ENCODE measurements at regions not wholly inside any gene's neighbourhood (a gene's known extent, or its start where the extent isn't known, plus 50 kb on each side); places are given as distances from the start of the nearest gene placed in this dataset.

DNA sequence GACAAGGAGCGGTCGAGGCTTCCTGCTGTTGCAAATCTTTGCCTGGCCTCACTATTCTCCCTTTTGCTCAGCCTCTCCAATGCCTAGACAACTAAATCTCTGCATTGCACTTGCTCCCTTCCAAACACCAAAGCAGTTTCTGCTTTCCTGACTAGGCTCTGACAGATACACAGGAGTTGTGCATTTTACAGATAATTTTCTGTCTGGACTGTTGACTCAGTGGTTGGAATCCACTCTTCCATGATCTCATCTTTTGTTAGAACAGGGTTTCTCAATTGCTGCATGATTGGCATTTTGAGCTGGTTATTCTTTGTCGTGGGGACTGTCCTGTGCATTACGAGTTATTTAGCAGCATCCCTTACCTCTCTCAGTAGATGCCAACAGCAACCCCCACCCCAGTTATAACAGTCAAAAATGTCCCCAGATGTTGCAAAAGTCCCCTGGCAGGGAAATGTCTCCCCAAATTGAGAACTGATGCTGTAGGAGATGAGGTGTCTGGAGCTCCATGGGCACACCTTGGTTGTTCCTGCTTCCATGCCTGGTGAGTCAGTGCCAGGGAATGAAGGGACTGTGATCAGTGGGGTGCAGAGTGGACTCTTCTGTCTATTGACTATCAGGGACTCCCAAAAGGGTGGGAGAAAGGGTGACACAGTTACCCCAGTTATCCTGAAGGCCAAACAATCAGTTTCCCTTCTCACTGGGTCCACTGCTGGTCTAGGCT, 557.4 kb upstream of the PSMD7 start:
- Histone ChIP-seq H3K4me3 (no peak overlapping the region), H3K4me1 (ENCODE audit: low read depth) (no peaks in the 10 kb centered on the region), H3K36me3 (ENCODE audit: low read depth) (no peaks in the 10 kb centered on the region), H3K9me3 (no peaks in the 10 kb centered on the region)
- TF ChIP-seq, protein P1, sequence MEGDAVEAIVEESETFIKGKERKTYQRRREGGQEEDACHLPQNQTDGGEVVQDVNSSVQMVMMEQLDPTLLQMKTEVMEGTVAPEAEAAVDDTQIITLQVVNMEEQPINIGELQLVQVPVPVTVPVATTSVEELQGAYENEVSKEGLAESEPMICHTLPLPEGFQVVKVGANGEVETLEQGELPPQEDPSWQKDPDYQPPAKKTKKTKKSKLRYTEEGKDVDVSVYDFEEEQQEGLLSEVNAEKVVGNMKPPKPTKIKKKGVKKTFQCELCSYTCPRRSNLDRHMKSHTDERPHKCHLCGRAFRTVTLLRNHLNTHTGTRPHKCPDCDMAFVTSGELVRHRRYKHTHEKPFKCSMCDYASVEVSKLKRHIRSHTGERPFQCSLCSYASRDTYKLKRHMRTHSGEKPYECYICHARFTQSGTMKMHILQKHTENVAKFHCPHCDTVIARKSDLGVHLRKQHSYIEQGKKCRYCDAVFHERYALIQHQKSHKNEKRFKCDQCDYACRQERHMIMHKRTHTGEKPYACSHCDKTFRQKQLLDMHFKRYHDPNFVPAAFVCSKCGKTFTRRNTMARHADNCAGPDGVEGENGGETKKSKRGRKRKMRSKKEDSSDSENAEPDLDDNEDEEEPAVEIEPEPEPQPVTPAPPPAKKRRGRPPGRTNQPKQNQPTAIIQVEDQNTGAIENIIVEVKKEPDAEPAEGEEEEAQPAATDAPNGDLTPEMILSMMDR (IDR thresholded peaks at IDR 0.05), result no peak
- DNase-seq, result no peak
- ATAC-seq, result no peak
- intact Hi-C loops (cut with DNase I, micrococcal nuclease), result no loop called here

DNA sequence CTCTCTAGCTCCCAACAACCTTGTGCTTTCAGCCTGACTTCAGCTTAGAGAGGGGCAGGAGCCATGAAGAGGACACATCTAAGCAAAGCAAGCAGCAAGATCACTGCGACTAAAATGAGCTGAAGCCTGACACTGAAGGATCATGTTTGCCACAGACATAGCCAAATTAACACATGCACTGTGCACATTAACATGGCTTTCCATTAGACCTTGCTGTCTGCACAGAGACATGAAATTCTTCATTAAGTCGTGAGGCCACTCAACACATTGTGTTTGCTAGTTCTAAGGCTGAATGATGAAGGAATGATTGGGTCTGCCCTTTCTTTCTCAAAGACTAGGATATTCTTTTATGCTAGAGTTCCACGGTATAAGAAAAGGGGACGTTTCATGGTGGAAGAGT, 558.3 kb upstream of the PSMD7 start:
- Histone ChIP-seq H3K4me1 (ENCODE audit: low read depth) (no peaks in the 10 kb centered on the region), H3K9me3 (no peaks in the 10 kb centered on the region), H3K36me3 (ENCODE audit: low read depth) (no peaks in the 10 kb centered on the region), H3K4me3 (no peak overlapping the region)
- TF ChIP-seq, protein P1 (IDR thresholded peaks at IDR 0.05), result no peak
- ATAC-seq (no peak), DNase-seq (no peak)
- intact Hi-C loops (cut with DNase I, micrococcal nuclease), result no loop called here

DNA sequence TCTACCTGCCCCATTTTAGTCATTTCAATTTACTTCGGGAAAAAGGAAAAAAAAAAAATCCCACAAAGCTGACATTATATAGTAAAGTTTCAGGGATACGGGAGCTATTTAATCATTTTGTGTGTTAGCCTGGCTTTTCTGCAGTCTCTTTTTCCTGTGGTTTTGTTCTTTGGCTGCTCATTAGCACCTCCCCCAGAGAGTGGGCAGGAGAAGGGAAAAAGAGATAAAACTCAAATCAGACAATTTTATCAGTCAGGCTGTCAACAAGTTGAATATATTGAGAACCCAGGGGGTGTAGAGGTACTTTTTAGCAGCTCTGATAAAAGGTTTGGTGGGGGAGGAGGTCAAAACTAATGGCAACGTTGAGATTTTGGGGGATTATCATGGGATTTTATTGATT, 559.0 kb upstream of the PSMD7 start:
- Histone ChIP-seq H3K36me3 (ENCODE audit: low read depth) (no peaks in the 10 kb centered on the region), H3K4me1 (ENCODE audit: low read depth) (no peaks in the 10 kb centered on the region), H3K9me3 (no peaks in the 10 kb centered on the region), H3K4me3 (no peak overlapping the region)
- ATAC-seq (no peak), DNase-seq (no peak)
- intact Hi-C loops (cut with DNase I, micrococcal nuclease), result no loop called here
- TF ChIP-seq, protein P1 (IDR thresholded peaks at IDR 0.05), result no peak

DNA sequence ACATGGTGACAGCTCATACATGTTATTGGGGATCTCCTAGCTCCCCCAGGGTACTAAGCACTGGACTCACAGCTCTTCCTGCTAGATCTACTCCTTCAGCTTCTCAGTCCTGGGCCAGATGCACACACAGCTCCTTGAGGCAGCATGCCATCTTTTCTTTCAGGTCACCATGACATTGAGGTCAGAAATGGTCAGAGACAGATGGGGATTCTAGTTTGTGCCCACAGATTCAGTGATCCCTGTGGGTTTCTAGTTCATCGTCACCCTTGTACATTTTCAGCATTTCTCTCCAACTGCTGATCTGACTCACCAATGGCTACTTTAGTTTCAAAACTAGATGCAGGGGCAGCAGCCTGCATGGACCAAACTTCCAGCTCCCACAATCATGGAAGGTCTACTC, 560.7 kb upstream of the PSMD7 start:
- Histone ChIP-seq H3K36me3 (ENCODE audit: low read depth) (no peaks in the 10 kb centered on the region), H3K9me3 (no peaks in the 10 kb centered on the region), H3K4me3 (no peak overlapping the region), H3K4me1 (ENCODE audit: low read depth) (no peaks in the 10 kb centered on the region)
- DNase-seq (no peak), ATAC-seq (no peak)
- TF ChIP-seq, protein P1 (IDR thresholded peaks at IDR 0.05), result no peak
- intact Hi-C loops (cut with DNase I, micrococcal nuclease), result no loop called here

DNA sequence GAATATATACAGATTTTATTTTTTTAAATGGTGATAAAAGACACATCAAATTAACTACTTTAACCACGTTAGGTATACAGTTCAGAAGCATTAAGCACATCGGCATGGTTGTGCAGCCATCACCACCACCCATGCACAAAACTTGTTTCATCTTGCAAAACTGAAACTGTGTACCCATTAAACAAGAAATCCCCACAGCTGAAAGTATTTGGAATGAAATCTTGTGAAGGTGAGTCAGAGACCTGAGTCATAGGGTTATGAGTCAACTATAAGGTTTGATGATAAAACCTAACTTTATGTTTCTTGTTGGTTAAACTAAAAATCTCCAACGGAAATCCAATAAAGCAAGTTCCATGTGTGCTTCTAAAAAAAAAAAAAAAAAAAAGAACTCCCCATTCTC, 561.6 kb upstream of the PSMD7 start:
- H3K4me1 ChIP-seq (ENCODE audit: low read depth), result no peaks in the 10 kb centered on the region
- TF ChIP-seq, protein P1 (IDR thresholded peaks at IDR 0.05), result no peak
- no peaks in the 10 kb centered on the region for H3K9me3 ChIP-seq
- no peaks in the 10 kb centered on the region for H3K36me3 ChIP-seq (ENCODE audit: low read depth)
- DNase-seq (no peak), ATAC-seq (no peak)
- H3K4me3 ChIP-seq, result no peak overlapping the region
- intact Hi-C loops (cut with DNase I, micrococcal nuclease), result no loop called here

DNA sequence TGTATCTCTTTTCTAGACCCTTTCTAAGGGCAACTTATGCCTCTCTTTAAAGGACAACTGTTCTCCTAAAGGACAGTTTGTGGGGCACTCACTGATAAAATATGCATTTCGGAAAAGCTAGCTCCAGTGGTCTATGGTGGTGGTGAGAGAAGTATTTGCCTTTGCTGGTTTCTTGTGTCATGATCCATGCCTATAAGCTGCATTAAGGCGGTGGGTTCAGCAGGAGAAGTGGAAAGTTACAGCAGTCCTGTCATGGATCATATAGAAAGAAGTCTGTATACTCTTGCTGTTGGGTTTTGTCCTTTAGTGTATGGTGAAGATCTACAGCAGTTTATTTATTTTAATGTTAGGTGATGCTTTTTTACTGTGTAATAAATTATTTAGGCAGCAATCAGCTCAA, 563.9 kb upstream of the PSMD7 start:
- H3K4me3 ChIP-seq, result no peak overlapping the region
- TF ChIP-seq, protein P1 (IDR thresholded peaks at IDR 0.05), result no peak
- H3K4me1 ChIP-seq (ENCODE audit: low read depth), result no peaks in the 10 kb centered on the region
- intact Hi-C loops (cut with DNase I, micrococcal nuclease), result no loop called here
- no peaks in the 10 kb centered on the region for H3K9me3 ChIP-seq
- no peak for ATAC-seq
- H3K36me3 ChIP-seq (ENCODE audit: low read depth), result no peaks in the 10 kb centered on the region
- DNase-seq, result no peak
